ENCODE measurements at regions not wholly inside any gene's neighbourhood (a gene's known extent, or its start where the extent isn't known, plus 50 kb on each side); places are given as distances from the start of the nearest gene placed in this dataset.

DNA sequence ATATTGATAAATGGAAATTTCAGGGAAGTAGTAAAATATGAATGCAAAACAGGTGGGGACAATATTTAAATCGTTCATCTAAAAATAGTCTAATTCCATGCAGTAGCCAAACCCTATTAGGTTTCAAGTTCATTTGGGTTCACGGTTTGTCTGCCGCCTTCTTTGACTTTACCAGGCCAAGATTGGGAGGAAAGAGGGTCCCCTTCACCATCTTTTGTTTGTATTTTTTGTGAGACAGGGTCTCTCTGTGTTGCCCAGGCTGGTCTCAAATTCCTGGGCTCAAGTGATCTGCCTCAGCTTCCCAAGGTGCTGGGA is 98.5 kb upstream of the ATL2 start:
- Mint-ChIP-seq H3K9me3 (ENCODE audit: unreplicated experiment) (peaks cover 3% of the 10 kb centered on the region), H3K4me1 (ENCODE audit: low read depth, unreplicated experiment) (no peaks in the 10 kb centered on the region), H3K36me3 (ENCODE audit: unreplicated experiment) (peaks cover 3% of the 10 kb centered on the region), H3K27me3 (ENCODE audit: unreplicated experiment) (peaks cover 4% of the 10 kb centered on the region), H3K4me3 (ENCODE audit: unreplicated experiment) (no peak overlapping the region), H3K27ac (ENCODE audit: unreplicated experiment) (no peak overlapping the region)
- no peak for DNase-seq
- TF ChIP-seq, protein P1, sequence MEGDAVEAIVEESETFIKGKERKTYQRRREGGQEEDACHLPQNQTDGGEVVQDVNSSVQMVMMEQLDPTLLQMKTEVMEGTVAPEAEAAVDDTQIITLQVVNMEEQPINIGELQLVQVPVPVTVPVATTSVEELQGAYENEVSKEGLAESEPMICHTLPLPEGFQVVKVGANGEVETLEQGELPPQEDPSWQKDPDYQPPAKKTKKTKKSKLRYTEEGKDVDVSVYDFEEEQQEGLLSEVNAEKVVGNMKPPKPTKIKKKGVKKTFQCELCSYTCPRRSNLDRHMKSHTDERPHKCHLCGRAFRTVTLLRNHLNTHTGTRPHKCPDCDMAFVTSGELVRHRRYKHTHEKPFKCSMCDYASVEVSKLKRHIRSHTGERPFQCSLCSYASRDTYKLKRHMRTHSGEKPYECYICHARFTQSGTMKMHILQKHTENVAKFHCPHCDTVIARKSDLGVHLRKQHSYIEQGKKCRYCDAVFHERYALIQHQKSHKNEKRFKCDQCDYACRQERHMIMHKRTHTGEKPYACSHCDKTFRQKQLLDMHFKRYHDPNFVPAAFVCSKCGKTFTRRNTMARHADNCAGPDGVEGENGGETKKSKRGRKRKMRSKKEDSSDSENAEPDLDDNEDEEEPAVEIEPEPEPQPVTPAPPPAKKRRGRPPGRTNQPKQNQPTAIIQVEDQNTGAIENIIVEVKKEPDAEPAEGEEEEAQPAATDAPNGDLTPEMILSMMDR (IDR thresholded peaks at IDR 0.05; ENCODE audit: partially characterized antibody, unreplicated experiment) = no peak

DNA sequence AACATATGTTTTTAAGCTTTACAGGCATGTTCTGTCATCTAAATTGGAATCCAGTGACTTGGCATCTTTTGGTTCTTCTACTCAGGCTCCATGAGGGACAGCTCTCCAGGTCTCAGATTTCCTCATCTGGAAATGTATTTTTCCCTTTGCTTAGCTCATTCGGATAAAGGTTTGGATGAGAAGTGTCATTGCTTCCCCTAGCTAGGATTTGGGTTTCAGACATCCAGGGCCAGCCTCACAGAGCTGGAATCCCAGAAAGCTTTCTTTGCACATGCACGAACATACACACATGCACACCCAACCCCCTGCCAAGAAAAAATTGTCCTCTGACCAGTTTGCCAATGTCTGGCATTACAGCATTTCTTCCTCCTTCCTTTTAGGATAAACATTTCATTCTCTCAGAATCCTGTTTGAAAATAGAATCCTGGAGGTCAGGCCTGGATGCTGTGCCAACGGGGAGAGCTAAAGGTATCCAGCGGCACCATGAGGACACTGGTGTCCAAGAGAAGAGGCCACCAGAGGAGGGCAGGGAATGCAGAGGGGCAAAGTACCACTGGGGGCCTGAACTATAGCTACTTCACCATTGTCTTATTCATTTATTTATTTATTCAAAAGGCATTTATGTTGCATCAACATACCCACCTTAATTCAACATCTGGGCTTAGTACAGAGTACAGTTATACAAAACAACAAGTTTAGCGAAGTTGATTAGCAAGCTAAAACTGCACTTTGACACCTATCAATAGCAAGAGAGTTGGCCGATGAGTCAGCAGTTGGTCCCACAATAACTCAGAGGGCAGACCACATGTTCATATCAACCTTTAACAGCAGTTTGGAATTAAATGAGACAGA is 97.9 kb upstream of the ATL2 start:
- TF ChIP-seq, protein P1 (IDR thresholded peaks at IDR 0.05; ENCODE audit: partially characterized antibody, unreplicated experiment) = no peak
- Mint-ChIP-seq H3K27ac (ENCODE audit: unreplicated experiment) (no peak overlapping the region), H3K36me3 (ENCODE audit: unreplicated experiment) (no peaks in the 10 kb centered on the region), H3K4me1 (ENCODE audit: low read depth, unreplicated experiment) (no peaks in the 10 kb centered on the region), H3K9me3 (ENCODE audit: unreplicated experiment) (peaks cover 2% of the 10 kb centered on the region), H3K27me3 (ENCODE audit: unreplicated experiment) (peaks cover 4% of the 10 kb centered on the region), H3K4me3 (ENCODE audit: unreplicated experiment) (no peak overlapping the region)
- DNase-seq = no peak

DNA sequence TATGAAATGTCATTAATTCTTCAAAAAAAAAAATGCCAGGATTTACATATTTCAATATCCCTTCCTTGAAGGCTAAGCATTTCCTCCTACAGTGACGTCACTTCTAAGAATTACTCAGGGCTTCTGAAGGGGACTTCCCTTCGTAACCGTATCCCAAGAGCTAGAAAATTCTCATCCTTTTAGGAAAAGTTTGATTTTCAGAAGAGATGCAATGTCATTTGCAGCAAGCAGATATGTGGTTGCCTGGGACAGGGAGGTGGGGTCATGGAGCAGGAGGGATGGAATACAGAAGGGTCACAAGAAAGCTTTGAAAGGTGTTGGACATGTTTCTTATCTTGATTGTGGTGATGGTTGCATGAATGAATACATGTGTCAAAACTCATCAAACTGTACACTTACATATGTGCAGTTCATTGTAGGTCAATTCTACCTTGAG is 97.0 kb upstream of the ATL2 start:
- no peak for DNase-seq
- Mint-ChIP-seq H3K27me3 (ENCODE audit: unreplicated experiment) (peaks cover 6% of the 10 kb centered on the region), H3K36me3 (ENCODE audit: unreplicated experiment) (no peaks in the 10 kb centered on the region), H3K4me3 (ENCODE audit: unreplicated experiment) (no peak overlapping the region), H3K4me1 (ENCODE audit: low read depth, unreplicated experiment) (no peaks in the 10 kb centered on the region), H3K9me3 (ENCODE audit: unreplicated experiment) (peaks cover 1% of the 10 kb centered on the region), H3K27ac (ENCODE audit: unreplicated experiment) (no peak overlapping the region)
- TF ChIP-seq, protein P1 (IDR thresholded peaks at IDR 0.05; ENCODE audit: partially characterized antibody, unreplicated experiment) = no peak

DNA sequence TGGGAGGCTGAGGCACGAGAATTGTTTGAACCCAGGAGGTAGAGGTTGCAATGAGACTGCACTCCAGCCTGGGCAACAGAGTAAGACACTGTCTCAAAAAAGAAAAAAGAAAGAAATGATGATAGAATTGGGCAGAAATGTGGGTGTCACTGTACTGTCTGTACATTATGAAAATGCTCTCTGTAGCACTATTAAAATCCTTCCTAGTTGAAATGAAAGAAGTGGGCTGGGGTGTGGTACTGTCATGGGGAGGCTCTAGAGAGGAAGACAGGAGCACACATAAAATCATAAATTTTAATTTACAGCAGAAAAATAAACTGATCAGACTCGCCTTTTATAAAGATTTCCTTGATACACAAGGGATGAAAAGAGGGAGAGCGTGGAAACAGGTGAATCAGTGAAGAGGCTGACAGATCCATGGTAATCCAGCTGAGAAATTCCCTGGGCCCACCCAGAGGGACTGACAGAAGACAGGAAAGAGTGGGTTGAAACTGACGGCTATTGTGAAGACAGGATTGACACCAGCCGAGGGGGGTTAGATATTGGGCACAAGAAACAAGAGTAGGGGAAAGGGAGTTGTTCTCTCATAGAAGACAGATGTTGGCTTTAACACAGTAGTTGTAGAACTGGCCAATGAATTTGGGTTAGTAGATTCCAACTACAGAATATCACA is 96.4 kb upstream of the ATL2 start:
- no peaks in the 10 kb centered on the region for H3K36me3 Mint-ChIP-seq (ENCODE audit: unreplicated experiment)
- peaks cover 1% of the 10 kb centered on the region for H3K9me3 Mint-ChIP-seq (ENCODE audit: unreplicated experiment)
- no peak for DNase-seq
- no peak overlapping the region for H3K4me3 Mint-ChIP-seq (ENCODE audit: unreplicated experiment)
- H3K4me1 Mint-ChIP-seq (ENCODE audit: low read depth, unreplicated experiment) = no peaks in the 10 kb centered on the region
- TF ChIP-seq, protein P1 (IDR thresholded peaks at IDR 0.05; ENCODE audit: partially characterized antibody, unreplicated experiment) = no peak
- no peak overlapping the region for H3K27ac Mint-ChIP-seq (ENCODE audit: unreplicated experiment)
- peaks cover 7% of the 10 kb centered on the region for H3K27me3 Mint-ChIP-seq (ENCODE audit: unreplicated experiment)

DNA sequence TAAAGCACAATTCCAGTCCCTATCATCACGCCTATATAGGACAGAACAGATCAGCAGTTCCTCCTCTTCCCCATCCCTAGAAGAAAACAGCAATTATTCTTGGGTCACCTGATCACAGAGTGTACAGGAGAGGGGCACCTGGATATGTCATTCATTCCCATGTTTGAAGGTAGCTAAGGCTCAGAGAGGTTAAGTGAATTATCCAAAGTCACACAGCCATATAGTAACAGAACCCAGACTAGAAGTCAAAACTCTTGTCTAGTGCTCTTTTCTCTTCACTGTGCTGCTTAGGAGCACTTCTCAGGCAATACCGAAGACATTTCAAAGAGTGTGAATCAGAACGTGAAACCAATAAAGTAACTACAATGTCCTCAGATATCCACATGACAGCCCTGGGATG is 93.0 kb upstream of the ATL2 start:
- Mint-ChIP-seq H3K27me3 (ENCODE audit: unreplicated experiment) (peaks cover 7% of the 10 kb centered on the region), H3K27ac (ENCODE audit: unreplicated experiment) (no peak overlapping the region), H3K9me3 (ENCODE audit: unreplicated experiment) (peaks cover 1% of the 10 kb centered on the region), H3K36me3 (ENCODE audit: unreplicated experiment) (no peaks in the 10 kb centered on the region), H3K4me3 (ENCODE audit: unreplicated experiment) (no peak overlapping the region), H3K4me1 (ENCODE audit: low read depth, unreplicated experiment) (no peaks in the 10 kb centered on the region)
- no peak for DNase-seq
- TF ChIP-seq, protein P1 (IDR thresholded peaks at IDR 0.05; ENCODE audit: partially characterized antibody, unreplicated experiment) = no peak

Measured in glutamatergic neuron (in vitro differentiated cells).